OCI-LY7 (cell line): ENCODE measurements at regions not wholly inside any gene's neighbourhood (a gene's known extent, or its start where the extent isn't known, plus 50 kb on each side); places are given as distances from the start of the nearest gene placed in this dataset.

ENCODE experiments used
- BruUV-seq: library from RNA; stranded (reverse); fragments of 400-500 nt; replicated peaks from 2 replicates; lab custom pipeline; 2021; lab: Mats Ljungman, UMichigan
- CTCF ChIA-PET: fragments of 300-600 bp; sonication (Branson Sonifier 250); formaldehyde crosslinking; loops from one replicate; lab custom pipeline; 2022; ENCODE audit warnings: antibody characterized with exemption; ENCODE audit not compliant: unreplicated experiment; lab: Charles Lee
- POLR2A ChIA-PET: fragments of 300-600 bp; sonication (Branson Sonifier 250); formaldehyde crosslinking; loops from one replicate; lab custom pipeline; 2022; ENCODE audit warnings: antibody characterized with exemption; lab: Charles Lee
- DNase-seq: peaks from one replicate; pipeline ENCODE4 v3.0.0-alpha.2; 2015; ENCODE audit warnings: low spot score
- H2AFZ ChIP-seq: fragments of 200-600 bp; sonication (generic), shearing (Covaris generic); 2 replicates; pipeline ENCODE4 v1.6.1; 2014; ENCODE audit warnings: mild to moderate bottlenecking, antibody characterized with exemption, low read length, moderate library complexity
- H3K27ac ChIP-seq: fragments of 200-600 bp; sonication (generic); 2 replicates; pipeline ENCODE4 v1.5.1; 2014; ENCODE audit warnings: mixed run types, low read depth, mild to moderate bottlenecking, moderate library complexity, low read length, inconsistent platforms; ENCODE audit not compliant: poor library complexity, severe bottlenecking
- H3K36me3 ChIP-seq: fragments of 200-600 bp; sonication (generic); 2 replicates; pipeline ENCODE4 v1.6.1; 2014; ENCODE audit warnings: mild to moderate bottlenecking, antibody characterized with exemption, low read length, moderate library complexity, mixed read lengths; ENCODE audit not compliant: insufficient read depth
- H3K4me1 ChIP-seq: fragments of 200-600 bp; sonication (generic); 2 replicates; pipeline ENCODE4 v1.5.1; 2014; ENCODE audit warnings: mild to moderate bottlenecking, low read length; ENCODE audit not compliant: insufficient read depth, poor library complexity, severe bottlenecking
- H3K4me2 ChIP-seq: fragments of 200-600 bp; sonication (generic); 2 replicates; pipeline ENCODE4 v1.6.1; 2014; ENCODE audit warnings: mild to moderate bottlenecking, low read length
- H3K4me3 ChIP-seq: fragments of 200-600 bp; sonication (generic); 2 replicates; pipeline ENCODE4 v1.5.1; 2014; ENCODE audit warnings: mild to moderate bottlenecking, low read depth, low read length; ENCODE audit not compliant: poor library complexity, severe bottlenecking
- H3K79me2 ChIP-seq: fragments of 200-600 bp; sonication (generic); 2 replicates; pipeline ENCODE4 v1.6.1; 2016; ENCODE audit warnings: low read depth, mild to moderate bottlenecking, low read length, moderate library complexity, mixed read lengths; ENCODE audit not compliant: insufficient read depth
- H3K9me2 ChIP-seq: fragments of 200-600 bp; sonication (generic); 2 replicates; pipeline ENCODE4 v1.6.1; 2016; ENCODE audit warnings: mild to moderate bottlenecking, low read length, mixed read lengths; ENCODE audit not compliant: insufficient read depth
- H3K9me3 ChIP-seq: fragments of 200-600 bp; sonication (generic); 2 replicates; pipeline ENCODE4 v1.6.1; 2014; ENCODE audit warnings: mild to moderate bottlenecking, mixed run types, low read length, mixed read lengths
- H4K20me1 ChIP-seq: fragments of 200-600 bp; sonication (generic); 2 replicates; pipeline ENCODE4 v1.6.1; 2014; ENCODE audit warnings: mild to moderate bottlenecking, antibody characterized with exemption, low read length, moderate library complexity, mixed read lengths; ENCODE audit not compliant: insufficient read depth
- CTCF ChIP-seq: fragments of 200-600 bp; sonication (generic); conservative IDR thresholded peaks from 2 replicates; pipeline ENCODE4 v1.5.1; 2014; ENCODE audit warnings: mild to moderate bottlenecking, antibody characterized with exemption, low read length, moderate library complexity, mixed read lengths
- EZH2phosphoT487 ChIP-seq: fragments of 200-600 bp; sonication (generic); IDR thresholded peaks from 2 replicates; pipeline ENCODE4 v1.6.1; 2018; ENCODE audit warnings: low read depth, borderline replicate concordance, mild to moderate bottlenecking, mixed run types, antibody characterized with exemption, low read length, moderate library complexity, mixed read lengths
- intact Hi-C: fragments of 100-400 bp; cut with micrococcal nuclease; formaldehyde crosslinking; loops from one replicate; pipeline ENCODE4 v1.10.0; 2022; ENCODE audit not compliant: unreplicated experiment

- BruUV-seq, result no TSS peak
- H2AFZ ChIP-seq, result no peak overlapping the region
- no peak overlapping the region for H3K27ac ChIP-seq
- no peaks in the 10 kb centered on the region for H3K36me3 ChIP-seq
- H4K20me1 ChIP-seq, result no peaks in the 10 kb centered on the region
- H3K79me2 ChIP-seq, result no peaks in the 10 kb centered on the region
- H3K4me2 ChIP-seq, result no peak overlapping the region
- intact Hi-C loops, result no loop called here
- H3K4me3 ChIP-seq, result no peak overlapping the region
- ChIA-PET POLR2A (no interaction called here), CTCF (no interaction called here)
- no peaks in the 10 kb centered on the region; the same call in 1 of the 2 replicates for H3K9me3 ChIP-seq
- no peaks in the 10 kb centered on the region for H3K9me2 ChIP-seq
- DNase-seq, result no peak
- TF ChIP-seq EZH2phosphoT487 (no peak), CTCF (no peak)
- no peaks in the 10 kb centered on the region for H3K4me1 ChIP-seq
These were observed 77.5 kb upstream of the HMCN1 start for GRCh38 chr1:185656663-185657062.

- no peaks in the 10 kb centered on the region for H3K9me2 ChIP-seq
- H2AFZ ChIP-seq, result no peak overlapping the region
- no TSS peak for BruUV-seq
- TF ChIP-seq EZH2phosphoT487, result no peak
- TF ChIP-seq CTCF, result no peak
- no peaks in the 10 kb centered on the region for H3K79me2 ChIP-seq
- H3K4me2 ChIP-seq, result no peak overlapping the region
- H3K27ac ChIP-seq, result no peak overlapping the region
- no peaks in the 10 kb centered on the region for H4K20me1 ChIP-seq
- intact Hi-C loops, result no loop called here
- H3K4me1 ChIP-seq, result no peaks in the 10 kb centered on the region
- CTCF ChIA-PET, result no interaction called here
- DNase-seq, result no peak
- POLR2A ChIA-PET, result no interaction called here
- no peaks in the 10 kb centered on the region for H3K36me3 ChIP-seq
- no peak overlapping the region for H3K4me3 ChIP-seq
- H3K9me3 ChIP-seq, result no peaks in the 10 kb centered on the region; the same call in 1 of the 2 replicates
These were observed 79.3 kb upstream of the HMCN1 start for GRCh38 chr1:185654952-185655314.

- Histone ChIP-seq H3K9me2 (no peaks in the 10 kb centered on the region), H3K79me2 (no peaks in the 10 kb centered on the region), H3K4me2 (no peak overlapping the region), H4K20me1 (no peaks in the 10 kb centered on the region), H3K36me3 (no peaks in the 10 kb centered on the region), H3K4me1 (no peaks in the 10 kb centered on the region), H3K9me3 (no peaks in the 10 kb centered on the region; the same call in 1 of the 2 replicates), H3K4me3 (no peak overlapping the region), H2AFZ (no peak overlapping the region), H3K27ac (no peak overlapping the region)
- CTCF ChIA-PET, result no interaction called here
- no TSS peak for BruUV-seq
- TF ChIP-seq CTCF (no peak), EZH2phosphoT487 (no peak)
- POLR2A ChIA-PET, result no interaction called here
- no peak for DNase-seq
- intact Hi-C loops, result no loop called here
These were observed 79.8 kb upstream of the HMCN1 start for GRCh38 chr1:185654199-185654951.
